ENCODE measurements at regions not wholly inside any gene's neighbourhood (a gene's known extent, or its start where the extent isn't known, plus 50 kb on each side); places are given as distances from the start of the nearest gene placed in this dataset.
"Not testable (repeated sequence)": the region's sequence is repeated elsewhere in the genome, so short reads cannot be mapped to it uniquely, and the experiment has no call there.

DNA sequence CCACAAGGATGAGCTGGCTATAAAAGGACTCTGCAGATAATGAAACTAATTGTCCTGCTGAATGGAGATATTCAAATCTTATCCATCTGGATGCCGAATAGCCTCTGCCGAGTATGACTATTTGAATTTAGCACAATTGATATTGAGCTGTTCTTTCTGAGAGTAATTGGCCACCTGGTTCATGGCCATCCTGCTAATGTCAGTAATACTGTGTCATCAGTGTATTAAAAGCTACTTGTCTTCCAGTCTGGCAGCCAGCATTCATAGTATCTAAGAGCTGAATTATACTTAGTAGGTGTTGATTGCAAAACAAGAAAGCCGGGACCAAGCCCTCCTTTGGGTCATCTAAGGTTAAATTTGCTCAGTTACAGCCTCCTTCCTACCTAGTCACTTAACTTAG lies 310.7 kb upstream of the NCAM1 start:
- no peak for DNase-seq (ENCODE audit: low read depth)

DNA sequence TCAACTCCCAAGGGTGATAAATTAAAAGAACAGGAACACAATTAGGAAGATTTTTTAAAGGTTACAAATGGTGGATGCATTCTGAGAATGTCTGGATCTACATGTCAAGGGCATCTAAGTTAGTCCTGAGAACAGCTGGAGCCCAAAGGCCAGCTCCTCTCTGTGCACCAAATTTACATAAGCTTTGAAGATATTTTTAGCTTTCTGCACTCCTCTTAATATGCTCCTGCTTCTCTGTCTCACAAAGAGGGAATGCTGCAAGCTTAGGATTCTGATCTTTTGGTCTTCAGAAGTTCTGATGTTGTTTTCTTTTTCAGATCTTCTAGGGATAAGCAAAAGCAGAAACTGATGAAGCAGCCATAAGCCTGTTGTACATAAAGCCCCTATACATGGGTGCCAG lies 309.8 kb upstream of the NCAM1 start:
- DNase-seq (ENCODE audit: low read depth), result no peak

DNA sequence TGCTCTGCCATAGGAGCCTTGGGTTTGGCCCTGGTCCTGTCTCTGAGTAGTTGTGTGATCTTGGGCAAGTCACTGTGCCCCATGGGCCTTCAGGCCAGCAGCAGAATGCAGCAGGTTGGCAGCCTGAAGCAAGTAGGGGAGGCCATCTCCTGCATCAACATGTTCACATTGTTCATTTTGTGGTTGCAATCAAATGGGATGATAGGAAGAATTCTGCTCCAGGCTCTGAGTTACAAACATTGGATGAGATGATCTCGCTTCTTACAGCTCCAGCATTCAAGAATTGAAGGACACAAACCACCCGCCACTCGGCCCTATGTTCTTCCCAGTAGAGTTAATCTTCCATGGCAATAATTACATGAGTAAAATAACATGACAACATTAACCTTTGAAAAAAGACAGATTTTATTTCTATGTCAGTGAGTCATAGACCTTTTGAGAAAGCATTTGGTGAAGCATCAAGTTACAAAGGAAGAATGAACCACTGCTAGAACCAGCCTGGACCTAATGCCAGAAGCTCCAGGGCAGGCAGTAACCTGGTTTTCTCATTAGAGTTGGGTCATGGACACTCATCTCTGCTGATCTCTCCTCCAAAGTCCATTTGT lies 308.3 kb upstream of the NCAM1 start:
- DNase-seq (ENCODE audit: low read depth), result no peak

DNA sequence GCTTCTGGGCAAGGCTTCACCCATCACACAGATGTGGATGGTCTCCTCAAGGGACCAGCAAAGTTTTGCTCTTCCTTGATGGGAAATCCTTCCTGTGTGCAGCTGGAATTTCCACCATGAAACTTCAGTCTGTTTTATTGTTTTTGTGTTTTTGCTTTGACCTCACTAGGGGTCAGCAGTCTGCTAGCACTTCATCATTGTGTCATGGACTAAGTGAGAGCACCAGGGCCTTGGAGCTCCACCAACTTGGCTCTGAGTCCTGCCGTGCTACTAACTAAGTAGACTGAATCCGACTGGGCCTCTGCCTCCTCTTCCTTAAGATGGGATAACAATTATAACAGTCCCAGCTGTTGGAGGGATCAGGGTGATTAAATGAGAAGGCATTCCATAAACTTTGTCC lies 305.8 kb upstream of the NCAM1 start:
- no peak for DNase-seq (ENCODE audit: low read depth)

DNA sequence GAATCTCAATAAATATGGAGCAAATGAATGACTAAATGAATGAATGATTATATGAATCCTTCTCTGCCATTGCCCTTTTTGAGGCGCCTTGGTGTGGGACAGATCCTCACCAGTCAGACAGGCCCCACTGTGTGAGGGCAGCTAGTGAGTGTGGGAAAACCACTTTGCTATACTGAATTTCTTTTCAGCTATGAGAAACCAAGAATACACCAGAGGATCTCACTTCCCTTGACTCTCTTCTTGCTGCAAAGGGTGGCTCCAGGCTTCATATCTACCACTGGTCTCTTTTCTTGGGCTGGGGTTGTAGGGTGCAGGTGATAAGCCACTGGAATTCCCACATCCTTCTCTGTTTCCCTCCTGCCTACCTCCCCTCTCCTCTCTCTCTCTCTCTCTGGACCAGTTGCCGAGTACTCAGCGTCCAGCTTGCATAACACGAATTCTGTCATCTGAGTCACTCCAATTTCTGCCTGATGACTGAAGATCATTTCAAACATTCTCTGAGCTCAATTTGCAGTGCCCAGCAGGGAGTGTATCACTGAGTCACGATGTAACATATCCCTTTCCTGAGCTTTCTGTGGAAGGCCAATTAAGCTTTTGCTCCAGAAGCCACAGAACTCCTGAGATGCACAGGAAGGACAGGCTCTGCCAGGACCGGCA lies 304.3 kb upstream of the NCAM1 start:
- DNase-seq (ENCODE audit: low read depth), result peak; percentile 57

GRCh38 chr11:112658431-112658878 lies 302.8 kb upstream of the NCAM1 start:
- DNase-seq (ENCODE audit: low read depth), result no peak

GRCh38 chr11:112661146-112661545 lies 300.1 kb upstream of the NCAM1 start:
- no peak for DNase-seq (ENCODE audit: low read depth)

- no peak for DNase-seq (ENCODE audit: low read depth)
These were observed 299.6 kb upstream of the NCAM1 start for GRCh38 chr11:112661571-112661970.

DNA sequence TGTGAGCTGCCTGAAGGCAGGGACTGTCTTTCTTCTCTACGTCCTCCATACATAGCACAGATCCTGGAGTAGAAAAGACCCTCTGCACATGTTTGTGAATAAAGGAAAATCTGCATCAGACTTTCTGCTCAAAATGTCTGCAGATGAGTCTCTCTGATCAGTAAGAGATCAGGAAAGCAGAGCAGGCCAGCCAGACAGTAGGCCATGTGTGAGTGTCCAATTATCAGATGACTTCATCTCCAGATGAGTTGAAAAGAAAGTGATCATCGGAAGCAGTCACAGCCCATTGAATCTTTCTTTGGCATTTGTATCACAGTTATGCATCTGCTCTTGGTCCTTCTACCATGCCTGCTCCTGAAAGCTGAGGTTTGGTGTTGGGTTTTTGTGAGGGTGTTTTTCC lies 298.7 kb upstream of the NCAM1 start:
- DNase-seq (ENCODE audit: low read depth), result no peak

GRCh38 chr11:112663947-112664634 lies 297.1 kb upstream of the NCAM1 start:
- no peak for DNase-seq (ENCODE audit: low read depth)

DNA sequence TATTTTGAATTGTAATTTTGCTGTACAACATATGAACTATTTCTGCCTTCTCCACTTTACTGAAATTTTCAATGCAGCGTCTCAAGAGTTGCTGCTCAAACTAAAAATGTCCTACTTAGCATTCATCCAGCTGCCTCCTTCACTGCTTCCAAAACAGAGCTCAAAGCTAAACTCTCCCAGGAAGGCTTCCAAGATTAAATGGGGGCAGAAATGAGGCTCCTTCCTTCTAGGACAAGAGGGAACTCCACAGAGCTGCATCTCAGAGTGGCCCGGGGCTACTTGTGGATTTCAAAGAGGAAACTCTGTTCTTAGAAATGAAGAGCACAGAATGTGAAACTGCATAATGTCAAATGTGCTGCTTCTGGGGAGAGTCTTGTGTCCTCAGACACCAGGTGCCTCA lies 295.9 kb upstream of the NCAM1 start:
- DNase-seq (ENCODE audit: low read depth), result no peak

GRCh38 chr11:112666253-112666652 lies 295.0 kb upstream of the NCAM1 start:
- no peak for DNase-seq (ENCODE audit: low read depth)

- no peak for DNase-seq (ENCODE audit: low read depth)
These were observed 290.2 kb upstream of the NCAM1 start for GRCh38 chr11:112670806-112671570.

DNA sequence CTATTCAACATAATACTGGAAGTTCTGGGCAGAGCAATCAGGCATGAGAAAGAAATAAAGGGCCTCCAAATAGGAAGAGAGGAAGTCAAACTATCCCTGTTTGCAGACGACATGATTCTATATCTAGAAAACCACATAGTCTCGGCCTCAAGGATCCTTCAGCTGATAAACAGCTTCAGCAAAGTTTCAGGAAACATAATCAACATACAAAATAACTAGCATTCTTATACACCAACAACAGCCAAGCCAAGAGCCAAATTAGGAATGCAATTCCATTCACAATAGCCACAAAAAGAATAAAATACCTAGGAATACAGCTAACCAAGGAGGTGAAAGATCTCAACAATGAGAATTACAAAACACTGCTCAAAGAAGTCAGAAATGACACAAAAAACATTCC lies 287.8 kb upstream of the NCAM1 start:
- not testable (repeated sequence) for DNase-seq (ENCODE audit: low read depth)

DNA sequence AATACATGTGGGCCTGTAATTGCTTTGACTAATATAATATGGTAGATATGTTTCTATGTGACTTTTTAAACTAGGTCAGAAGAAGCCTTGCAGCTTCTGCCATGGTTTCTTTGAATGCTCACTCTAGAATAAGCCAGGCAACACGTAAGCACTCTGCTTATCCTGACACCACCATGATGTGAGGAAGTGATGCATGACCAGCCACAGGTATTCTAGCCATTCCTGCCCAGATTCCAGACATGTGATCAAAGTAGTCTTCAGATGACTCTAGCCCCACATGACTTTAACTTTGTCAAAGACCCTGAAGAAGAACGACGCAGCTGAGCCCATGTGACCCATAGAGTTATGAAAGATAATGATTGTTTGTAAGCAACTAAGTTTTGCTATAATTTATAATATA lies 276.1 kb upstream of the NCAM1 start:
- DNase-seq (ENCODE audit: low read depth), result no peak

- DNase-seq (ENCODE audit: low read depth), result no peak
These were observed 271.4 kb upstream of the NCAM1 start for GRCh38 chr11:112689851-112690250.

GRCh38 chr11:112693781-112694180 lies 267.4 kb upstream of the NCAM1 start:
- no peak for DNase-seq (ENCODE audit: low read depth)

DNA sequence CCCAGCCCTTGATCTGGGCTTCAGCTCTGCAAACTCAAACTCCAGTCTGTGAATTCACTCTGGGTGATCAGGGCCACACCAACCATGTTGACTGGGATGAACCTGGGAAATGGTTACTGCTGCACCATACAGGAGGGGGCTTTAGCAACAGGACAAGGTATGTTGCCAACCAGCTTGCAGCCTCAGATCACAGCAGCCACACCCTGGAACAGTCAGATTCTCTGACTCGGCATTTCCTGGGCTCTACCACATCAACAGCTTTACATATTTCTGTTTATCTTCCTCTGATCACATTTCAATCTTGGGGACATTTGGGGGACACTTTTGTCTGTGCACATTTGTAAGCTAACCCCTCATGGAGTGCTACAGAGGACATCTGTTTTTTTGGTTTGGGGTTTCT lies 267.0 kb upstream of the NCAM1 start:
- DNase-seq (ENCODE audit: low read depth), result no peak

- no peak for DNase-seq (ENCODE audit: low read depth)
These were observed 266.4 kb upstream of the NCAM1 start for GRCh38 chr11:112694813-112695212.

DNA sequence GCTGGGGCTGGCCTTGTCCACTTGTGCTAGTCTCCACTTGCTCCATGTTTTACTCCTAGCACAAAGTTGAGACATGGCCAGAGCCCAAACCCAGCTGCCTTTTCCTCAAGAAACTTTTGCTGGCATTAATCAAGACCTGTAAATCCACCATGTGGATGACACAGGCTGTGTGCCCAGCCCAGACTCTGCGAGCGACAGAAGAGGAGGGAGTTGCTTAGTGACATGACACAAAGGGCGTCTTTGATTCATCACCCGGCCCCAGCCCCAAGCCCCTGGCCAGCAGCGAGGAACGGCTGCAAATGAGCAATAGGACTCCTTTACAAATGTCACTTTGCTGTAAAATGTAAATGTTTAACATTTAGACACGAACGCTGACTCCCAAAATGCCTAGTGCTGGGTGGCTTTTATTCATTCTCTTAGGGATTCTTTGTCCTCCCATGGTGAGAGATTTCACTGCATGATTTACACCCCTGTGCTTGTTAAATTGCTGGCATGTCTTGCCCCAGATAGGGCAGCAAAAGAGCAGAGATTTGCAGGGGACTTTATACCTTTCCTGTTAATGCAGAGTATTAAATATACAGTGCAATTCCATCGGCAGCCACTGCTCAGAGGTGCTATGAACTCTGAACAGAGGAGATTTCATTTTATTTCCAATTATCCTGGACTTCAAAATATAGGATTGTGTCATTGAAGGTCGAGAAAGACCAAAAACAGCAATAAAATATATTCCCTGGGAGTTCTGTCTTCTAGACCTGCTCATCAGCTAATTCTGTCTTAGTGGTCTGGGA lies 263.6 kb upstream of the NCAM1 start:
- DNase-seq (ENCODE audit: low read depth), result no peak

- no peak for DNase-seq (ENCODE audit: low read depth)
These were observed 256.1 kb upstream of the NCAM1 start for GRCh38 chr11:112705148-112705547.

DNA sequence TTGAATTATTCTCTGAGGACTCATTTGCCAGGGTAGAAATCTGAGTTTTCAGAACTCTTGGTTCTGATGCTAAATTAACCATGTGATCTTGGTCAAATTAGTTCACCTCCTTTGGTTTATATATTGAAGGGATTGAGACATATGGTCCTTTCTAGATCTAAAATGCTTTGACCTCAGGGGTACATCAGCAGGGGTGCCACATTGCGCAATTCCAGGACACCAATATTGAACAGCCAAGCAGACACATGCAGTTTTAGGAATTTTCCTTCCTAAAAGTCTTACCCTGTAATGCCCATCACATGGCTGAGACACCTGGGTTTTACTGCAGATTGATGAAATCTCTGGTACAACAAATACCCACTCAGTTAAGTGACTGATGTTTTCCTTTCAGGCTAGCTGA lies 254.4 kb upstream of the NCAM1 start:
- DNase-seq (ENCODE audit: low read depth), result no peak

Measured in HS-27A (cell line).